ENCODE measurements at regions not wholly inside any gene's neighbourhood (a gene's known extent, or its start where the extent isn't known, plus 50 kb on each side); places are given as distances from the start of the nearest gene placed in this dataset.

DNA sequence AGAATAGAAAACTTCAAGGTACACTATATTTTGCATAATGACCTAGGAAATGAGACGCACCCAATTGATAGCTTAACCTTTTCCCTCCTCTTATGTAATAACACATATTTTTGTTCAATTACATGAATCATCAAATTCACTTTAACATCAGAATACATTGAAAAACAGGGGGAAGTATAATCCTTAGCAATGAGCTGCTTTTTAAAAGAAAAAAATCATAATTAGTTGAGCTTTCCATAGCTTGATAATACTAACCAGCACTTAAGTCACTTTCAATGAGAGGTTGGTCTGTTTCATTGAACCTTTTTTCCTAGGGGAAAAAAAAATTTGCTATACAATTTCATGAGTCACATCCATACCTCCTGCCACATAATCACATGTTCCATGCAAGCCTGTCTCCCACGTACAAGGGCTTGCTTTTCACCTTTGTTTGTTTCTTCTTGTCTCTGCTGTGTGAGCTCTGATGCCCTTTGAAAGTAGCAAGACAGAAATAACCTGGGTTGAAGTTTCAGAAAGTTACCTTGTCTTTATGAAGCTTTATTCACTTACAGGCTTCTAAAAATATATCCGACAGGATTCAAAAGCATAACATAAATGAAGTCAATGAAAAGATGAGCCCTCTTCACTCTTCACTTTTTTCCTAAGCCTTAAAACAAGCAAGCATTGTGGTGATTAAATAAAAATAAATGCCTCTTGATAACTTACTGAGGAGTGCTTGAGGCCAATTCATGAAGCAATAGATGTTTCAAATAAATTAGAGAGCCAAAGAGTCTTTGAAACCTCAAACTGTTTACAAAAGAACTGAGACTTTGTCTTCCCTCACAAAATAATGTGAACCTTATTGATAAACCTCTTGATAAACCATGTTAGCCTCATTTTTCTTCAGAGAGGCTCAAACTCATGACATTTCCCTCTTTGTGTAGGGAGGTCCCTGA, 108.5 kb downstream of the FEM1C start:
- TF ChIP-seq EP300 (IDR thresholded peaks at IDR 0.05; ENCODE audit: borderline replicate concordance) = no peak
- no peak for TF ChIP-seq YY1 (IDR thresholded peaks at IDR 0.05; ENCODE audit: low read depth)
- TF ChIP-seq RAD21 (IDR thresholded peaks at IDR 0.05; ENCODE audit: low read depth) = no peak
- no peak for TF ChIP-seq REST (IDR thresholded peaks at IDR 0.05; ENCODE audit: low read depth)
- no peak for TF ChIP-seq TAF1 (IDR thresholded peaks at IDR 0.05; ENCODE audit: low read depth)
- no peak for TF ChIP-seq CEBPB (IDR thresholded peaks at IDR 0.05)
- no peak for TF ChIP-seq FOXM1 (IDR thresholded peaks at IDR 0.05; ENCODE audit: borderline replicate concordance, low read depth)

Measured in Ishikawa (cell line).